HEK293T (cell line): ENCODE measurements at regions not wholly inside any gene's neighbourhood (a gene's known extent, or its start where the extent isn't known, plus 50 kb on each side); places are given as distances from the start of the nearest gene placed in this dataset.

Source experiments
- CTBP1 ChIP-seq: fragments of 450-650 bp; IDR thresholded peaks from 2 replicates; pipeline ENCODE4 v1.6.1; 2016; ENCODE audit warnings: borderline replicate concordance
- FOXA1 ChIP-seq: fragments of 450-650 bp; IDR thresholded peaks from 2 replicates; pipeline ENCODE4 v1.6.1; 2016; ENCODE audit warnings: mild to moderate bottlenecking
- FOXK2 ChIP-seq: fragments of 450-650 bp; IDR thresholded peaks from 2 replicates; pipeline ENCODE4 v1.6.1; 2016; ENCODE audit warnings: mild to moderate bottlenecking
- HDGF ChIP-seq: fragments of 450-650 bp; IDR thresholded peaks from 2 replicates; pipeline ENCODE4 v1.6.1; 2017; ENCODE audit warnings: antibody characterized with exemption, borderline replicate concordance
- SP1 ChIP-seq: fragments of 450-650 bp; IDR thresholded peaks from 2 replicates; pipeline ENCODE4 v1.6.1; 2017
- TARDBP ChIP-seq: fragments of 450-650 bp; IDR thresholded peaks from 2 replicates; pipeline ENCODE4 v1.6.1; 2016

- TF ChIP-seq HDGF (no peak), CTBP1 (no peak), FOXK2 (no peak), FOXA1 (no peak), TARDBP (no peak), SP1 (no peak)
These were observed 137.5 kb downstream of the NRN1 start for GRCh38 chr6:5869261-5869660.
